ENCODE measurements at regions not wholly inside any gene's neighbourhood (a gene's known extent, or its start where the extent isn't known, plus 50 kb on each side); places are given as distances from the start of the nearest gene placed in this dataset.
A peak's percentile ranks its signal among the peaks of the same experiment; 100 is the strongest.
"Not testable (repeated sequence)": the region's sequence is repeated elsewhere in the genome, so short reads cannot be mapped to it uniquely, and the experiment has no call there.

- no peak for DNase-seq (ENCODE audit: low read depth in 2 of 2)
These were observed 137.7 kb upstream of the PTBP2 start for GRCh38 chr1:96583903-96584302.

GRCh38 chr1:96587222-96587621 lies 134.4 kb upstream of the PTBP2 start:
- DNase-seq (ENCODE audit: low read depth in 2 of 2), result no peak

GRCh38 chr1:96588416-96588995 lies 133.1 kb upstream of the PTBP2 start:
- DNase-seq (ENCODE audit: low read depth in 2 of 2), result no peak

- not testable (repeated sequence) for DNase-seq (ENCODE audit: low read depth in 2 of 2)
These were observed 126.1 kb upstream of the PTBP2 start for GRCh38 chr1:96595530-96595929.

GRCh38 chr1:96596226-96596922 lies 125.2 kb upstream of the PTBP2 start:
- DNase-seq (ENCODE audit: low read depth in 2 of 2), result peak in 1 of 2 donors; percentile 1

- DNase-seq (ENCODE audit: low read depth in 2 of 2), result no peak
These were observed 124.4 kb upstream of the PTBP2 start for GRCh38 chr1:96597218-96597617.

GRCh38 chr1:96598416-96599168 lies 123.0 kb upstream of the PTBP2 start:
- DNase-seq (ENCODE audit: low read depth in 2 of 2), result no peak

- DNase-seq (ENCODE audit: low read depth in 2 of 2), result not testable (repeated sequence)
These were observed 117.0 kb upstream of the PTBP2 start for GRCh38 chr1:96604620-96605019.

- DNase-seq (ENCODE audit: low read depth in 2 of 2), result not testable (repeated sequence)
These were observed 104.2 kb upstream of the PTBP2 start for GRCh38 chr1:96617375-96617774.

- DNase-seq (ENCODE audit: low read depth in 2 of 2), result no peak
These were observed 89.4 kb upstream of the PTBP2 start for GRCh38 chr1:96632045-96632664.

- no peak for DNase-seq (ENCODE audit: low read depth in 2 of 2)
These were observed 87.9 kb upstream of the PTBP2 start for GRCh38 chr1:96633695-96634094.

GRCh38 chr1:96634883-96635282 lies 86.7 kb upstream of the PTBP2 start:
- DNase-seq (ENCODE audit: low read depth in 2 of 2), result no peak

GRCh38 chr1:96641282-96641681 lies 80.3 kb upstream of the PTBP2 start:
- no peak for DNase-seq (ENCODE audit: low read depth in 2 of 2)

- DNase-seq (ENCODE audit: low read depth in 2 of 2), result no peak
These were observed 78.1 kb upstream of the PTBP2 start for GRCh38 chr1:96643519-96643918.

- no peak for DNase-seq (ENCODE audit: low read depth in 2 of 2)
These were observed 72.3 kb upstream of the PTBP2 start for GRCh38 chr1:96649301-96649700.

- no peak for DNase-seq (ENCODE audit: low read depth in 2 of 2)
These were observed 70.1 kb upstream of the PTBP2 start for GRCh38 chr1:96651517-96651916.

- DNase-seq (ENCODE audit: low read depth in 2 of 2), result no peak
These were observed 61.5 kb upstream of the PTBP2 start for GRCh38 chr1:96660051-96660450.

GRCh38 chr1:96660503-96660902 lies 61.1 kb upstream of the PTBP2 start:
- DNase-seq (ENCODE audit: low read depth in 2 of 2), result no peak

Data from stimulated activated CD4-positive, alpha-beta T cell treated with anti-CD3 and anti-CD28 coated beads, Interleukin-4, amount 100 ng/mL, for 48 hours (primary cell).